PC-3 (cell line): ENCODE measurements at regions not wholly inside any gene's neighbourhood (a gene's known extent, or its start where the extent isn't known, plus 50 kb on each side); places are given as distances from the start of the nearest gene placed in this dataset.
A peak's percentile ranks its signal among the peaks of the same experiment; 100 is the strongest.
"Not testable (repeated sequence)": the region's sequence is repeated elsewhere in the genome, so short reads cannot be mapped to it uniquely, and the experiment has no call there.

Experiments used
- ATAC-seq: fragments of 200-7000 bp; cut with Tn5 transposase; 2 replicates; pipeline ENCODE4 v1.9.1; 2020; ENCODE audit warnings: mild to moderate bottlenecking, moderate library complexity
- BruUV-seq: library from RNA; stranded (reverse); fragments of 400-500 nt; replicated peaks from 2 replicates; lab custom pipeline; 2021; lab: Mats Ljungman, UMichigan
- CTCF ChIA-PET: fragments of 300-600 bp; sonication (Branson Sonifier 250); formaldehyde crosslinking; loops from one replicate; lab custom pipeline; 2022; ENCODE audit warnings: antibody characterized with exemption; lab: Charles Lee
- POLR2A ChIA-PET: fragments of 300-600 bp; sonication (Branson Sonifier 250); formaldehyde crosslinking; loops from one replicate; lab custom pipeline; 2022; ENCODE audit warnings: antibody characterized with exemption; ENCODE audit not compliant: unreplicated experiment; lab: Charles Lee
- DNase-seq: peaks from one replicate; pipeline ENCODE4 v3.0.0-alpha.2; 2015
- H2AFZ ChIP-seq: fragments of 300-600 bp; sonication (generic); 2 replicates; pipeline ENCODE4 v1.6.0; 2016; ENCODE audit warnings: antibody characterized with exemption, low read length
- H3F3A ChIP-seq: fragments of 300-600 bp; sonication (generic); one replicate; pipeline ENCODE4 v1.6.0; 2017; ENCODE audit warnings: antibody characterized with exemption, low read length, control low read depth, mild to moderate bottlenecking; ENCODE audit not compliant: unreplicated experiment
- H3K27ac ChIP-seq: fragments of 300-600 bp; sonication (generic); 2 replicates; pipeline ENCODE4 v1.5.1; 2016; ENCODE audit warnings: mild to moderate bottlenecking, low read length
- H3K27me3 ChIP-seq: fragments of 300-600 bp; sonication (generic); 2 replicates; pipeline ENCODE4 v1.6.1; 2016; ENCODE audit warnings: low read length, mixed read lengths
- H3K36me3 ChIP-seq: fragments of 300-600 bp; sonication (generic); 2 replicates; pipeline ENCODE4 v1.6.1; 2016; ENCODE audit warnings: low read depth, mixed run types, low read length, mixed read lengths
- H3K4me1 ChIP-seq: fragments of 300-600 bp; sonication (generic); 2 replicates; pipeline ENCODE4 v1.5.1; 2016; ENCODE audit warnings: low read length; ENCODE audit not compliant: insufficient read depth
- H3K4me2 ChIP-seq: fragments of 300-600 bp; sonication (generic); 2 replicates; pipeline ENCODE4 v1.6.0; 2016; ENCODE audit warnings: low read length
- H3K4me3 ChIP-seq: fragments of 300-600 bp; sonication (generic); 2 replicates; pipeline ENCODE4 v1.5.1; 2016; ENCODE audit warnings: mild to moderate bottlenecking, low read length, mixed read lengths
- H3K79me2 ChIP-seq: fragments of 300-600 bp; sonication (generic); 2 replicates; pipeline ENCODE4 v1.6.1; 2017; ENCODE audit warnings: low read length, mixed read lengths
- H3K9ac ChIP-seq: fragments of 300-600 bp; sonication (generic); 2 replicates; pipeline ENCODE4 v1.6.0; 2016; ENCODE audit warnings: mild to moderate bottlenecking, low read length
- H3K9me2 ChIP-seq: fragments of 300-600 bp; sonication (generic); replicated peaks from 2 replicates; pipeline ENCODE4 v1.6.1; 2016; ENCODE audit warnings: mixed run types, low read length, mixed read lengths
- H3K9me3 ChIP-seq: fragments of 300-600 bp; sonication (generic); 2 replicates; pipeline ENCODE4 v1.6.1; 2016; ENCODE audit warnings: low read length, mixed read lengths
- H4K20me1 ChIP-seq: fragments of 300-600 bp; sonication (generic); 2 replicates; pipeline ENCODE4 v1.6.1; 2016; ENCODE audit warnings: low read length, mixed read lengths
- EZH2 ChIP-seq: fragments of 300-600 bp; sonication (generic); IDR thresholded peaks from one replicate; pipeline ENCODE4 v1.6.1; 2017; ENCODE audit warnings: antibody characterized with exemption, mild to moderate bottlenecking, low read length; ENCODE audit not compliant: unreplicated experiment
- EZH2phosphoT487 ChIP-seq: fragments of 300-600 bp; sonication (generic); IDR thresholded peaks from 2 replicates; pipeline ENCODE4 v1.6.1; 2018; ENCODE audit warnings: mild to moderate bottlenecking, antibody characterized with exemption, low read length, borderline replicate concordance
- intact Hi-C: fragments of 100-400 bp; cut with micrococcal nuclease; formaldehyde crosslinking; loops from 2 replicates; pipeline ENCODE4 v1.9.0; 2023
- TF ChIP-seq, protein P1 (sequence below): fragments of 300-600 bp; sonication (generic); conservative IDR thresholded peaks from 2 replicates; pipeline ENCODE4 v1.5.1; 2017; ENCODE audit warnings: antibody characterized with exemption, low read depth, mild to moderate bottlenecking, low read length

DNA sequence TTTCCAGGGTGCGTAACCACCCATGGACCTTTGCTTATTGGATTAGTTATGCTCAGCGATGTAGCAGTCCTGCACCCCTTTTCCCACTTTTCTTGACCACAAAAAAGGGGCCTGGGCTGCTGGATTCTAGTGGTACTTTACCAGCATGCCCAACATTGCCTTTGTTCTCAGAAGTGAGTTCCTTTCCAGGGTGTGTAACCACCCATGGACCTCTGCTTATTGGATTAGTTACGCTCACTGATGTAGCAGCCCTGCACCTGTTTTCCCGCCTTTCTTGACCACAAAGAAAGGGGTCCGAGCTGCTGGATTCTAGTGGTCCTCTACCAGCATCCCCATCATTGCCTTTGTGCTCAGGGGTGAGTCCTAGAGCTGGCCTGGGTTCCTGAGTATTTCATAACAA is 138.2 kb downstream of the COX18 start:
- TF ChIP-seq, protein P1, sequence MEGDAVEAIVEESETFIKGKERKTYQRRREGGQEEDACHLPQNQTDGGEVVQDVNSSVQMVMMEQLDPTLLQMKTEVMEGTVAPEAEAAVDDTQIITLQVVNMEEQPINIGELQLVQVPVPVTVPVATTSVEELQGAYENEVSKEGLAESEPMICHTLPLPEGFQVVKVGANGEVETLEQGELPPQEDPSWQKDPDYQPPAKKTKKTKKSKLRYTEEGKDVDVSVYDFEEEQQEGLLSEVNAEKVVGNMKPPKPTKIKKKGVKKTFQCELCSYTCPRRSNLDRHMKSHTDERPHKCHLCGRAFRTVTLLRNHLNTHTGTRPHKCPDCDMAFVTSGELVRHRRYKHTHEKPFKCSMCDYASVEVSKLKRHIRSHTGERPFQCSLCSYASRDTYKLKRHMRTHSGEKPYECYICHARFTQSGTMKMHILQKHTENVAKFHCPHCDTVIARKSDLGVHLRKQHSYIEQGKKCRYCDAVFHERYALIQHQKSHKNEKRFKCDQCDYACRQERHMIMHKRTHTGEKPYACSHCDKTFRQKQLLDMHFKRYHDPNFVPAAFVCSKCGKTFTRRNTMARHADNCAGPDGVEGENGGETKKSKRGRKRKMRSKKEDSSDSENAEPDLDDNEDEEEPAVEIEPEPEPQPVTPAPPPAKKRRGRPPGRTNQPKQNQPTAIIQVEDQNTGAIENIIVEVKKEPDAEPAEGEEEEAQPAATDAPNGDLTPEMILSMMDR, result no peak
- no peak for TF ChIP-seq EZH2phosphoT487
- TF ChIP-seq EZH2, result no peak
- Histone ChIP-seq H3K27ac (no peak overlapping the region), H3F3A (no peaks in the 10 kb centered on the region), H3K4me2 (no peak overlapping the region), H3K9ac (no peak overlapping the region), H3K4me3 (no peak overlapping the region), H3K9me3 (no peaks in the 10 kb centered on the region), H2AFZ (no peak overlapping the region), H3K79me2 (no peaks in the 10 kb centered on the region), H4K20me1 (no peaks in the 10 kb centered on the region), H3K36me3 (no peaks in the 10 kb centered on the region), H3K4me1 (peaks cover 16% of the 10 kb centered on the region), H3K9me2 (no peaks in the 10 kb centered on the region), H3K27me3 (no peaks in the 10 kb centered on the region)
- BruUV-seq, result no TSS peak
- POLR2A ChIA-PET, result no interaction called here
- intact Hi-C loops, result no loop called here
- ATAC-seq, result no peak
- no peak for DNase-seq
- CTCF ChIA-PET, result no interaction called here

DNA sequence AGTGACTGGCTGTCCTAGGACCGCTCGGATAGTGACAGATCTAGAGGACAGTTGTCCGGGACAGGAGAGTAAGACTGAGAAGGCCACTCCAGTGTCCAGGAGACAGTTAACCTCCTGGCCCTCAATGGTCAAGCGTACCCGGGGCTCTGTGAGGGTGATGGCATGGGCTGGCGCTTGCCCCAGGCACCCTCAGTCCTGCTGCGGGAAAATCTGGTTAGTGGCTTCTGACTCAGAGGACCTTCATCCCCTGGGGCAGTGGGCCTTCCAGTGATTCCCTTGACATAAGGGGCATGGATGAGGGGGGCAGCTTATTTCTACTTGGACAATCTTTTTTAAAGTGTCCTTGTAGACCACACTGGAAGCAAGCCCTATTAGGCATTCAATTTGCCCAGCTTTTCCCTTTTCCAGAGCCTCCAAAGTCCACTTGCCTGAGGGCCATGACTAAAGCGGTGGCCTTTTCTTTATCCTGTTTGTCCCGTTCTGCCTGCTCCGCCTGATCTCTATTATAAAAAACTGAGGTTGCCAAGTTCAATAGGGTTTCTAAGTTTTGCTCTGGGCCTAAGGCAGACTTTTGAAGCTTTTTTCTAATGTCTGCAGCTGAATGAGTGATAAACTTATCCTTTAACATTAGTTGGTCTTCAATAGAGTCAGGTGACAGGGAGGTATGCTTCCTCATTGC is 139.8 kb downstream of the COX18 start:
- H3K27me3 ChIP-seq, POLR2A ChIA-PET, H4K20me1 ChIP-seq, BruUV-seq, H3K36me3 ChIP-seq, H3K4me3 ChIP-seq, intact Hi-C loops, H3K9ac ChIP-seq, H3K9me3 ChIP-seq, H3K79me2 ChIP-seq, H3F3A ChIP-seq, CTCF ChIA-PET, H3K9me2 ChIP-seq, ATAC-seq, H2AFZ ChIP-seq: not testable (repeated sequence)
- H3K4me2 ChIP-seq, result peak overlapping the region; percentile 53
- peak overlapping the region; percentile 49 for H3K27ac ChIP-seq
- peak; percentile 87 for DNase-seq
- peaks cover 16% of the 10 kb centered on the region for H3K4me1 ChIP-seq

GRCh38 chr4:72924814-72925213 is 144.7 kb downstream of the COX18 start:
- H3K4me3 ChIP-seq, result no peak overlapping the region
- no peak overlapping the region for H3K4me2 ChIP-seq
- ChIA-PET CTCF (no interaction called here), POLR2A (no interaction called here)
- H3K27ac ChIP-seq, result no peak overlapping the region
- H3K9ac ChIP-seq, result no peak overlapping the region
- DNase-seq, result no peak
- peaks cover 6% of the 10 kb centered on the region for H3K4me1 ChIP-seq
- TF ChIP-seq, protein P1, result no peak
- H3K9me3 ChIP-seq, result no peaks in the 10 kb centered on the region
- no peak overlapping the region for H2AFZ ChIP-seq
- H3K79me2 ChIP-seq, result no peaks in the 10 kb centered on the region
- H3K27me3 ChIP-seq, result no peaks in the 10 kb centered on the region
- intact Hi-C loops, result no loop called here
- no peaks in the 10 kb centered on the region for H4K20me1 ChIP-seq
- no peaks in the 10 kb centered on the region for H3K9me2 ChIP-seq
- no TSS peak for BruUV-seq
- H3F3A ChIP-seq, result no peaks in the 10 kb centered on the region
- H3K36me3 ChIP-seq, result no peaks in the 10 kb centered on the region
- ATAC-seq, result no peak
